ENCODE measurements at regions not wholly inside any gene's neighbourhood (a gene's known extent, or its start where the extent isn't known, plus 50 kb on each side); places are given as distances from the start of the nearest gene placed in this dataset.
A peak's percentile ranks its signal among the peaks of the same experiment; 100 is the strongest.

GRCh38 chr6:15993716-15994228, 135.1 kb upstream of the MYLIP start:
- no peak for DNase-seq

GRCh38 chr6:15990179-15990578, 138.7 kb upstream of the MYLIP start:
- no peak for DNase-seq

- DNase-seq = no peak
These were observed 139.5 kb upstream of the MYLIP start for GRCh38 chr6:15989397-15989796.

- DNase-seq = no peak
These were observed 141.3 kb upstream of the MYLIP start for GRCh38 chr6:15987569-15987968.

- DNase-seq = no peak
These were observed 142.8 kb upstream of the MYLIP start for GRCh38 chr6:15986027-15986629.

GRCh38 chr6:15985379-15985959, 143.4 kb upstream of the MYLIP start:
- DNase-seq = no peak

GRCh38 chr6:15981956-15982355, 146.9 kb upstream of the MYLIP start:
- no peak for DNase-seq

GRCh38 chr6:15980801-15981200, 148.1 kb upstream of the MYLIP start:
- no peak for DNase-seq

- no peak for DNase-seq
These were observed 150.5 kb upstream of the MYLIP start for GRCh38 chr6:15978426-15978825.

GRCh38 chr6:15977050-15977449, 151.8 kb upstream of the MYLIP start:
- DNase-seq = no peak

GRCh38 chr6:15974817-15975216, 154.1 kb upstream of the MYLIP start:
- peak; percentile 61 for DNase-seq

- DNase-seq = no peak
These were observed 158.4 kb upstream of the MYLIP start for GRCh38 chr6:15970517-15970916.

GRCh38 chr6:15969236-15969778, 159.6 kb upstream of the MYLIP start:
- DNase-seq = no peak

- no peak for DNase-seq
These were observed 160.4 kb upstream of the MYLIP start for GRCh38 chr6:15968519-15968918.

- no peak for DNase-seq
These were observed 162.8 kb upstream of the MYLIP start for GRCh38 chr6:15966000-15966520.

GRCh38 chr6:15962449-15962764, 166.5 kb upstream of the MYLIP start:
- DNase-seq = no peak

GRCh38 chr6:15961635-15962448, 167.0 kb upstream of the MYLIP start:
- no peak for DNase-seq

- no peak for DNase-seq
These were observed 167.9 kb upstream of the MYLIP start for GRCh38 chr6:15960740-15961634.

GRCh38 chr6:15957655-15958169, 171.2 kb upstream of the MYLIP start:
- no peak for DNase-seq

- DNase-seq = no peak
These were observed 172.4 kb upstream of the MYLIP start for GRCh38 chr6:15956205-15957106.

GRCh38 chr6:15955484-15955883, 173.4 kb upstream of the MYLIP start:
- no peak for DNase-seq
